Esophagus squamous epithelium (tissue), 4 donors: ENCODE measurements at regions not wholly inside any gene's neighbourhood (a gene's known extent, or its start where the extent isn't known, plus 50 kb on each side); places are given as distances from the start of the nearest gene placed in this dataset.

ENCODE experiments used
- POLR2A ChIP-seq, 4 donors: fragments of 450-650 bp; IDR thresholded peaks; one replicate each; pipeline ENCODE4 v1.6.1; 2017; ENCODE audit warnings: antibody characterized with exemption in 4 of 4, mild to moderate bottlenecking in 4 of 4, moderate library complexity in 3 of 4
- TF ChIP-seq, protein P1 (sequence below), 6 experiments: fragments of 450-650 bp in 4 of 6; fragments of 200-600 bp in 2 of 6; sonication (generic) in 2 of 6; IDR thresholded peaks; one replicate each; pipeline ENCODE4 v1.5.1; 2016 to 2019; ENCODE audit warnings: antibody characterized with exemption in 6 of 6, mild to moderate bottlenecking in 4 of 6, moderate library complexity in 4 of 6

DNA sequence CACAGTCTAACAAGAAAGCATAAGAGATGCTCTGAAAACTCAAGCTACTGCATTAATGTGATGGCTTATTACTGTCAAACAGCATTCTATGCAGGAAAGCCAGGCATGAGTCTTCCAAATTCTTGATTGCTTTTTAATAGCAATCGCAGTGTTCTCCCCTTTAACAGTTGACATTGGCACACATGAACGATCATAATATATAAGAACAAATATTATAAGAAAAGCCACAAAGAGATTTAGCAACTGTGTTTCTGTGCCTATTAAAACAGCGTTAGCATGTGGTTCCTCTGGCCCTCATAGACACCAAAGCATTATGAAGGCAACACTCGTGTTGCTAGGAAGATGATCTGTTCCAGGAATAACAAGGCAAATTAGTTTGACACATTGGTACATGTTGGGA is 245.0 kb downstream of the ACKR3 start:
- TF ChIP-seq, protein P1, sequence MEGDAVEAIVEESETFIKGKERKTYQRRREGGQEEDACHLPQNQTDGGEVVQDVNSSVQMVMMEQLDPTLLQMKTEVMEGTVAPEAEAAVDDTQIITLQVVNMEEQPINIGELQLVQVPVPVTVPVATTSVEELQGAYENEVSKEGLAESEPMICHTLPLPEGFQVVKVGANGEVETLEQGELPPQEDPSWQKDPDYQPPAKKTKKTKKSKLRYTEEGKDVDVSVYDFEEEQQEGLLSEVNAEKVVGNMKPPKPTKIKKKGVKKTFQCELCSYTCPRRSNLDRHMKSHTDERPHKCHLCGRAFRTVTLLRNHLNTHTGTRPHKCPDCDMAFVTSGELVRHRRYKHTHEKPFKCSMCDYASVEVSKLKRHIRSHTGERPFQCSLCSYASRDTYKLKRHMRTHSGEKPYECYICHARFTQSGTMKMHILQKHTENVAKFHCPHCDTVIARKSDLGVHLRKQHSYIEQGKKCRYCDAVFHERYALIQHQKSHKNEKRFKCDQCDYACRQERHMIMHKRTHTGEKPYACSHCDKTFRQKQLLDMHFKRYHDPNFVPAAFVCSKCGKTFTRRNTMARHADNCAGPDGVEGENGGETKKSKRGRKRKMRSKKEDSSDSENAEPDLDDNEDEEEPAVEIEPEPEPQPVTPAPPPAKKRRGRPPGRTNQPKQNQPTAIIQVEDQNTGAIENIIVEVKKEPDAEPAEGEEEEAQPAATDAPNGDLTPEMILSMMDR (IDR thresholded peaks at IDR 0.05), result no peak
- no peak for TF ChIP-seq POLR2A (IDR thresholded peaks at IDR 0.05)
